ENCODE measurements at regions not wholly inside any gene's neighbourhood (a gene's known extent, or its start where the extent isn't known, plus 50 kb on each side); places are given as distances from the start of the nearest gene placed in this dataset.

DNA sequence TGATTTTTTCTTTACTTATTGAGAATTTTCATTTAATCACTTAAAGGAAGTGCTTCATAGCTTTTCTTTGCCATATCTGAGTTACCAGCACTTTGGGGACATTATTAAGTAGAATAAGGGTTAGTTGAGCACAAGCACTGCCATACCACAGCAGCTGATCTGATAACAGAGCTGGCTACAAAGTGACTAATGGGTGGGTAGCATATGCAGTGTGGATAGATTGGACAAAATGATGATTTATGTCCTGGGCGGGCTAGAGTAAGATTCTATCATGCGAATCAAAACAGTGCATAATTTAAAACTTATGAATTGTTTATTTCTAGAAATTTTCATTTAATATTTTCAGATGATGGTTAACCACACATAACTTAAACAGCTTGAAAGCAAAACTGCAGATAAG, 102.2 kb upstream of the SNX7 start:
- no peak for TF ChIP-seq EGR1 (IDR thresholded peaks at IDR 0.05)
- TF ChIP-seq, protein P1, sequence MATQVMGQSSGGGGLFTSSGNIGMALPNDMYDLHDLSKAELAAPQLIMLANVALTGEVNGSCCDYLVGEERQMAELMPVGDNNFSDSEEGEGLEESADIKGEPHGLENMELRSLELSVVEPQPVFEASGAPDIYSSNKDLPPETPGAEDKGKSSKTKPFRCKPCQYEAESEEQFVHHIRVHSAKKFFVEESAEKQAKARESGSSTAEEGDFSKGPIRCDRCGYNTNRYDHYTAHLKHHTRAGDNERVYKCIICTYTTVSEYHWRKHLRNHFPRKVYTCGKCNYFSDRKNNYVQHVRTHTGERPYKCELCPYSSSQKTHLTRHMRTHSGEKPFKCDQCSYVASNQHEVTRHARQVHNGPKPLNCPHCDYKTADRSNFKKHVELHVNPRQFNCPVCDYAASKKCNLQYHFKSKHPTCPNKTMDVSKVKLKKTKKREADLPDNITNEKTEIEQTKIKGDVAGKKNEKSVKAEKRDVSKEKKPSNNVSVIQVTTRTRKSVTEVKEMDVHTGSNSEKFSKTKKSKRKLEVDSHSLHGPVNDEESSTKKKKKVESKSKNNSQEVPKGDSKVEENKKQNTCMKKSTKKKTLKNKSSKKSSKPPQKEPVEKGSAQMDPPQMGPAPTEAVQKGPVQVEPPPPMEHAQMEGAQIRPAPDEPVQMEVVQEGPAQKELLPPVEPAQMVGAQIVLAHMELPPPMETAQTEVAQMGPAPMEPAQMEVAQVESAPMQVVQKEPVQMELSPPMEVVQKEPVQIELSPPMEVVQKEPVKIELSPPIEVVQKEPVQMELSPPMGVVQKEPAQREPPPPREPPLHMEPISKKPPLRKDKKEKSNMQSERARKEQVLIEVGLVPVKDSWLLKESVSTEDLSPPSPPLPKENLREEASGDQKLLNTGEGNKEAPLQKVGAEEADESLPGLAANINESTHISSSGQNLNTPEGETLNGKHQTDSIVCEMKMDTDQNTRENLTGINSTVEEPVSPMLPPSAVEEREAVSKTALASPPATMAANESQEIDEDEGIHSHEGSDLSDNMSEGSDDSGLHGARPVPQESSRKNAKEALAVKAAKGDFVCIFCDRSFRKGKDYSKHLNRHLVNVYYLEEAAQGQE (IDR thresholded peaks at IDR 0.05; ENCODE audit: low read depth), result no peak
- no peak for TF ChIP-seq FOXM1 (IDR thresholded peaks at IDR 0.05; ENCODE audit: borderline replicate concordance, low read depth)
- no peak for TF ChIP-seq TEAD4 (IDR thresholded peaks at IDR 0.05)
- TF ChIP-seq TCF12 (IDR thresholded peaks at IDR 0.05; ENCODE audit: low read depth), result no peak

Measured in Ishikawa (cell line).